Prostate gland (tissue), 2 donors: ENCODE measurements at regions not wholly inside any gene's neighbourhood (a gene's known extent, or its start where the extent isn't known, plus 50 kb on each side); places are given as distances from the start of the nearest gene placed in this dataset.

Source experiments
- DNase-seq: peaks from one replicate; pipeline ENCODE4 v3.0.0-alpha.2; 2019; ENCODE audit warnings: low spot score
- H3K27ac ChIP-seq, 2 donors: fragments of 200-600 bp; sonication (generic); 2 replicates each; pipeline ENCODE4 v1.5.1; 2017 to 2019
- H3K27me3 ChIP-seq: fragments of 200-600 bp; sonication (generic); replicated peaks from 2 replicates; pipeline ENCODE4 v1.5.1; 2019; ENCODE audit not compliant: insufficient read depth
- H3K36me3 ChIP-seq, 2 donors: fragments of 200-600 bp; sonication (generic); 1 replicate in 1 of 2; 2 replicates in 1 of 2; pipeline versions ENCODE4 v1.5.1 to v1.8.1; 2017 to 2019
- H3K4me1 ChIP-seq: fragments of 200-600 bp; sonication (generic); replicated peaks from 2 replicates; pipeline ENCODE4 v1.5.1; 2019
- H3K4me3 ChIP-seq, 2 donors: fragments of 200-600 bp; sonication (generic); 2 replicates each; pipeline ENCODE4 v1.5.1; 2017 to 2019
- H3K9me3 ChIP-seq: fragments of 200-600 bp; sonication (generic); 2 replicates; pipeline ENCODE4 v1.5.1; 2017
- POLR2A ChIP-seq: fragments of 450-650 bp; IDR thresholded peaks from one replicate; pipeline ENCODE4 v1.6.1; 2016; ENCODE audit warnings: antibody characterized with exemption, mild to moderate bottlenecking
- POLR2AphosphoS5 ChIP-seq: sonication (generic); formaldehyde crosslinking; IDR thresholded peaks from one replicate; pipeline ENCODE4 v1.6.1; 2017; ENCODE audit warnings: antibody characterized with exemption
- WGBS: methylation state at CpG from one replicate; pipeline ENCODE4 v1.1.5; 2018; 5-methylcytosine and 5-hydroxymethylcytosine counted together
- intact Hi-C: fragments of 100-400 bp; cut with DNase I; formaldehyde crosslinking; loops from one replicate; pipeline ENCODE4 v1.14.2; 2022
- TF ChIP-seq, protein P1 (sequence below), 4 experiments: fragments of 200-600 bp in 2 of 4; fragments of 450-650 bp in 2 of 4; sonication (generic) in 2 of 4; IDR thresholded peaks; 1 replicate in 3 of 4; 2 replicates in 1 of 4; pipeline ENCODE4 v1.5.1; 2016 to 2019; ENCODE audit warnings: antibody characterized with exemption in 4 of 4, mild to moderate bottlenecking in 2 of 4, moderate library complexity in 2 of 4

GRCh38 chr5:120761986-120762385 is 297.9 kb downstream of the PRR16 start:
- H3K27ac ChIP-seq, result no peak overlapping the region
- no peak for DNase-seq
- no peak for TF ChIP-seq POLR2A
- 62% methylated on average over 1 of the region's 1 CpG for WGBS
- intact Hi-C loops, result no loop called here
- H3K36me3 ChIP-seq, result no peaks in the 10 kb centered on the region
- no peaks in the 10 kb centered on the region for H3K27me3 ChIP-seq
- H3K4me1 ChIP-seq, result no peaks in the 10 kb centered on the region
- H3K9me3 ChIP-seq, result no peaks in the 10 kb centered on the region
- H3K4me3 ChIP-seq, result no peak overlapping the region

GRCh38 chr5:120765189-120765588 is 301.1 kb downstream of the PRR16 start:
- Histone ChIP-seq H3K27me3 (no peaks in the 10 kb centered on the region), H3K36me3 (no peaks in the 10 kb centered on the region), H3K27ac (no peak overlapping the region), H3K4me3 (no peak overlapping the region), H3K4me1 (no peaks in the 10 kb centered on the region), H3K9me3 (no peaks in the 10 kb centered on the region)
- no peak for DNase-seq
- TF ChIP-seq, protein P1, sequence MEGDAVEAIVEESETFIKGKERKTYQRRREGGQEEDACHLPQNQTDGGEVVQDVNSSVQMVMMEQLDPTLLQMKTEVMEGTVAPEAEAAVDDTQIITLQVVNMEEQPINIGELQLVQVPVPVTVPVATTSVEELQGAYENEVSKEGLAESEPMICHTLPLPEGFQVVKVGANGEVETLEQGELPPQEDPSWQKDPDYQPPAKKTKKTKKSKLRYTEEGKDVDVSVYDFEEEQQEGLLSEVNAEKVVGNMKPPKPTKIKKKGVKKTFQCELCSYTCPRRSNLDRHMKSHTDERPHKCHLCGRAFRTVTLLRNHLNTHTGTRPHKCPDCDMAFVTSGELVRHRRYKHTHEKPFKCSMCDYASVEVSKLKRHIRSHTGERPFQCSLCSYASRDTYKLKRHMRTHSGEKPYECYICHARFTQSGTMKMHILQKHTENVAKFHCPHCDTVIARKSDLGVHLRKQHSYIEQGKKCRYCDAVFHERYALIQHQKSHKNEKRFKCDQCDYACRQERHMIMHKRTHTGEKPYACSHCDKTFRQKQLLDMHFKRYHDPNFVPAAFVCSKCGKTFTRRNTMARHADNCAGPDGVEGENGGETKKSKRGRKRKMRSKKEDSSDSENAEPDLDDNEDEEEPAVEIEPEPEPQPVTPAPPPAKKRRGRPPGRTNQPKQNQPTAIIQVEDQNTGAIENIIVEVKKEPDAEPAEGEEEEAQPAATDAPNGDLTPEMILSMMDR (IDR thresholded peaks at IDR 0.05), result no peak
- no peak for TF ChIP-seq POLR2A
- TF ChIP-seq POLR2AphosphoS5, result no peak
- intact Hi-C loops, result no loop called here
- 42% methylated on average over 2 of the region's 2 CpGs for WGBS

- Histone ChIP-seq H3K4me1 (no peaks in the 10 kb centered on the region), H3K27ac (no peak overlapping the region), H3K9me3 (no peaks in the 10 kb centered on the region), H3K4me3 (no peak overlapping the region), H3K36me3 (no peaks in the 10 kb centered on the region), H3K27me3 (no peaks in the 10 kb centered on the region)
- 46% methylated on average over 1 of the region's 1 CpG for WGBS
- DNase-seq, result no peak
- intact Hi-C loops, result no loop called here
- TF ChIP-seq POLR2AphosphoS5 (no peak), POLR2A (no peak)
- TF ChIP-seq, protein P1 (IDR thresholded peaks at IDR 0.05), result no peak
Observed at GRCh38 chr5:120767178-120767820, 303.2 kb downstream of the PRR16 start.

DNA sequence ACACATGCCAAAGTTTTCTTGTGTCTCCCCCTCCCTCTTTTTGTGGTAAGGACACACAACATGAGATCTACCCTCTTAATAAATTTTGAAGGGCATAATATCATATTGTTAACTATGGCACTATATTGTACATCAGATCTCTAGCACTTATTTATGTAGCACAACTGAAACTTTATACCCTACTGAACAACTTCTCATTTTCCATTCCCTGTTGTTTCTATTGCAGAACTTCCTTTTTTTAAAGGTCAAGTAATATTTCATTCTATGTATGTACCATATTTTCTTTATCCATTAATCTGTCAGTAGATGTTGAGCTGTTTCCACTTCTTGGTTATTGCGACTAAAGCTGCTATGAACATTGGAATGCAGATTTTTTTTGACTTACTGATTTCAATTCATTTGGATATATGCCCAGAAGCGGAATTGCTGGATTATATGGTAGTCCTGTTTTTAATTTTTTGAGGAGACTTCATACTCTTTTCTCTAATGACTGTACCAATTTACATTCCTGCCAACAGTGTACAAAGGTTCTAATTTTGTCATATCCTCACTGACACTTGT is 305.3 kb downstream of the PRR16 start:
- no peak for TF ChIP-seq POLR2A
- no peak overlapping the region for H3K27ac ChIP-seq
- no peaks in the 10 kb centered on the region for H3K4me1 ChIP-seq
- no peak overlapping the region for H3K4me3 ChIP-seq
- 84% methylated on average over 2 of the region's 2 CpGs for WGBS
- H3K36me3 ChIP-seq, result no peaks in the 10 kb centered on the region
- DNase-seq, result no peak
- H3K9me3 ChIP-seq, result no peaks in the 10 kb centered on the region
- no peaks in the 10 kb centered on the region for H3K27me3 ChIP-seq
- intact Hi-C loops, result no loop called here

DNA sequence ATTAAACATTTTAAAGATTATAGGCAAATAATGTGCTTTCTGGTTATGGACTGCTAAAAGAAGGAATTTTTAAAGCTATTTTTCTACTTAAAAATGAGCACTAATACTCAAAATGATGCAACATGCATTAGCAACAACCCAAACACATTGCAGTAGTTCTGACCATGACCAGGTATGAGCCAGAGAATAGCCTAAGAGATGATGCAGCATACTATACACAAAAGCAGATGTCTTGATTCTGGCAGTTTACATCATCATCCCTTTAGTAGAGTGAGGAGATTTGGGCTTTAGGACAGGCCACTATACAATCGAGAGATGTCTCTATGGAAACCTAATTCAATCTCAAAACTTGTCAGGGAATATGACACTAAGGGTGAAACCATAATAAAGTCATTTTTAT is 307.1 kb downstream of the PRR16 start:
- Histone ChIP-seq H3K4me1 (no peaks in the 10 kb centered on the region), H3K36me3 (no peaks in the 10 kb centered on the region), H3K9me3 (no peaks in the 10 kb centered on the region), H3K27ac (no peak overlapping the region), H3K4me3 (no peak overlapping the region), H3K27me3 (no peaks in the 10 kb centered on the region)
- intact Hi-C loops, result no loop called here
- 88% methylated on average over 1 of the region's 1 CpG for WGBS
- no peak for DNase-seq
- TF ChIP-seq POLR2A, result no peak
- TF ChIP-seq POLR2AphosphoS5, result no peak
- TF ChIP-seq, protein P1 (IDR thresholded peaks at IDR 0.05), result no peak
